ENCODE measurements at regions not wholly inside any gene's neighbourhood (a gene's known extent, or its start where the extent isn't known, plus 50 kb on each side); places are given as distances from the start of the nearest gene placed in this dataset.

GRCh38 chr5:145222622-145223021, 612.5 kb downstream of the PRELID2 start:
- Mint-ChIP-seq H3K36me3 (no peaks in the 10 kb centered on the region), H3K4me3 (no peak overlapping the region)
- TF ChIP-seq CTCF (IDR thresholded peaks at IDR 0.05; ENCODE audit: unreplicated experiment): no peak

GRCh38 chr5:145221416-145221815, 613.7 kb downstream of the PRELID2 start:
- no peak for TF ChIP-seq CTCF (IDR thresholded peaks at IDR 0.05; ENCODE audit: unreplicated experiment)
- no peaks in the 10 kb centered on the region for H3K9me3 Mint-ChIP-seq
- no peak for DNase-seq (ENCODE audit: low spot score in 2 of 2, unreplicated experiment in 2 of 2)
- H3K4me3 Mint-ChIP-seq: no peak overlapping the region
- no peaks in the 10 kb centered on the region for H3K27me3 Mint-ChIP-seq (ENCODE audit: low read depth)
- no peaks in the 10 kb centered on the region for H3K4me1 Mint-ChIP-seq
- H3K36me3 Mint-ChIP-seq: no peaks in the 10 kb centered on the region
- no peak overlapping the region for H3K27ac Mint-ChIP-seq

More at GRCh38 chr5:145222622-145223021, 612.5 kb downstream of the PRELID2 start:
- Mint-ChIP-seq H3K4me1 (no peaks in the 10 kb centered on the region), H3K9me3 (no peaks in the 10 kb centered on the region), H3K27ac (no peak overlapping the region), H3K27me3 (ENCODE audit: low read depth) (no peaks in the 10 kb centered on the region)
- no peak for DNase-seq (ENCODE audit: low spot score in 2 of 2, unreplicated experiment in 2 of 2)

GRCh38 chr5:145220481-145220880, 614.7 kb downstream of the PRELID2 start:
- Mint-ChIP-seq H3K4me1 (no peaks in the 10 kb centered on the region), H3K27ac (no peak overlapping the region), H3K36me3 (peaks cover under 1% of the 10 kb centered on the region), H3K27me3 (ENCODE audit: low read depth) (no peaks in the 10 kb centered on the region), H3K9me3 (peaks cover 2% of the 10 kb centered on the region), H3K4me3 (no peak overlapping the region)
- TF ChIP-seq CTCF (IDR thresholded peaks at IDR 0.05; ENCODE audit: unreplicated experiment): no peak
- no peak for DNase-seq (ENCODE audit: low spot score in 2 of 2, unreplicated experiment in 2 of 2)

GRCh38 chr5:145218982-145219381, 616.2 kb downstream of the PRELID2 start:
- no peak overlapping the region for H3K27ac Mint-ChIP-seq
- no peaks in the 10 kb centered on the region for H3K4me1 Mint-ChIP-seq
- H3K9me3 Mint-ChIP-seq: peaks cover 16% of the 10 kb centered on the region
- H3K4me3 Mint-ChIP-seq: no peak overlapping the region
- TF ChIP-seq CTCF (IDR thresholded peaks at IDR 0.05; ENCODE audit: unreplicated experiment): no peak
- no peak for DNase-seq (ENCODE audit: low spot score in 2 of 2, unreplicated experiment in 2 of 2)
- peaks cover 11% of the 10 kb centered on the region for H3K36me3 Mint-ChIP-seq
- H3K27me3 Mint-ChIP-seq (ENCODE audit: low read depth): no peaks in the 10 kb centered on the region

- H3K27ac Mint-ChIP-seq: no peak overlapping the region
- no peak for TF ChIP-seq CTCF (IDR thresholded peaks at IDR 0.05; ENCODE audit: unreplicated experiment)
- no peak overlapping the region for H3K4me3 Mint-ChIP-seq
- no peaks in the 10 kb centered on the region for H3K4me1 Mint-ChIP-seq
- H3K36me3 Mint-ChIP-seq: peaks cover 11% of the 10 kb centered on the region
- H3K9me3 Mint-ChIP-seq: peaks cover 21% of the 10 kb centered on the region
- DNase-seq (ENCODE audit: low spot score in 2 of 2, unreplicated experiment in 2 of 2): no peak
- H3K27me3 Mint-ChIP-seq (ENCODE audit: low read depth): no peaks in the 10 kb centered on the region
These were observed 617.1 kb downstream of the PRELID2 start for GRCh38 chr5:145218019-145218418.

- Mint-ChIP-seq H3K4me3 (no peak overlapping the region), H3K9me3 (peaks cover 40% of the 10 kb centered on the region), H3K27me3 (ENCODE audit: low read depth) (no peaks in the 10 kb centered on the region), H3K27ac (no peak overlapping the region), H3K4me1 (no peaks in the 10 kb centered on the region), H3K36me3 (peaks cover 10% of the 10 kb centered on the region)
- no peak for TF ChIP-seq CTCF (IDR thresholded peaks at IDR 0.05; ENCODE audit: unreplicated experiment)
- DNase-seq (ENCODE audit: low spot score in 2 of 2, unreplicated experiment in 2 of 2): no peak
These were observed 625.1 kb downstream of the PRELID2 start for GRCh38 chr5:145210020-145210419.

Measured in mesothelial cell of epicardium (in vitro differentiated cells).